ENCODE measurements at regions not wholly inside any gene's neighbourhood (a gene's known extent, or its start where the extent isn't known, plus 50 kb on each side); places are given as distances from the start of the nearest gene placed in this dataset.

DNA sequence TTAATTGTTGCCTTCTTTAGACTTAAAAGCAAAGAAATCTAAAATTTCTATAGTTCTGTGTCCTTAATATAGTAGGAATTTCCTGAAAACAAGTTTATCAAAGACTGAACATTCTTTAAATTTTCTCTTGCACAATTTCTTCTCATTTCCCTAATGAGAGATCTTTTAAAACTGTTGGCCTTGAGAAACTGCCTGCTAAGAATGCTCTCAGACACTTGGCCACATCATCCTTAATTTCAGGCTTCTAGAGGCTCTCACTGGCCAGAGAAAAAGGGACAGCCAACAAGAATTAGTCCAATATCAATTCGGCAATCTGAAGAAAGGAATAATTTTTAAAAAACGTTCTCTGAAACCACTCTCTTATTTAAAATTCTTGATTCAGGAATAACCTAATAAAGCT, 167.0 kb upstream of the CREB1 start:
- TF ChIP-seq, protein P1, sequence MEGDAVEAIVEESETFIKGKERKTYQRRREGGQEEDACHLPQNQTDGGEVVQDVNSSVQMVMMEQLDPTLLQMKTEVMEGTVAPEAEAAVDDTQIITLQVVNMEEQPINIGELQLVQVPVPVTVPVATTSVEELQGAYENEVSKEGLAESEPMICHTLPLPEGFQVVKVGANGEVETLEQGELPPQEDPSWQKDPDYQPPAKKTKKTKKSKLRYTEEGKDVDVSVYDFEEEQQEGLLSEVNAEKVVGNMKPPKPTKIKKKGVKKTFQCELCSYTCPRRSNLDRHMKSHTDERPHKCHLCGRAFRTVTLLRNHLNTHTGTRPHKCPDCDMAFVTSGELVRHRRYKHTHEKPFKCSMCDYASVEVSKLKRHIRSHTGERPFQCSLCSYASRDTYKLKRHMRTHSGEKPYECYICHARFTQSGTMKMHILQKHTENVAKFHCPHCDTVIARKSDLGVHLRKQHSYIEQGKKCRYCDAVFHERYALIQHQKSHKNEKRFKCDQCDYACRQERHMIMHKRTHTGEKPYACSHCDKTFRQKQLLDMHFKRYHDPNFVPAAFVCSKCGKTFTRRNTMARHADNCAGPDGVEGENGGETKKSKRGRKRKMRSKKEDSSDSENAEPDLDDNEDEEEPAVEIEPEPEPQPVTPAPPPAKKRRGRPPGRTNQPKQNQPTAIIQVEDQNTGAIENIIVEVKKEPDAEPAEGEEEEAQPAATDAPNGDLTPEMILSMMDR (IDR thresholded peaks at IDR 0.05; ENCODE audit: low read depth, low read length) = no peak
- no peak for TF ChIP-seq EZH2phosphoT487 (IDR thresholded peaks at IDR 0.05; ENCODE audit: low read depth)

Measured in OCI-LY3 (cell line).